Suprapubic skin (tissue), 4 donors: ENCODE measurements at regions not wholly inside any gene's neighbourhood (a gene's known extent, or its start where the extent isn't known, plus 50 kb on each side); places are given as distances from the start of the nearest gene placed in this dataset.

Experiments used
- DNase-seq, 2 donors: peaks; one replicate each; pipeline ENCODE4 v3.0.0-alpha.2; 2019; ENCODE audit warnings: low spot score in 2 of 2
- H3K27ac ChIP-seq: fragments of 200-600 bp; sonication (generic); one replicate; pipeline ENCODE4 v1.5.1; 2019
- H3K27me3 ChIP-seq: fragments of 200-600 bp; sonication (generic); one replicate; pipeline ENCODE4 v1.5.1; 2019
- H3K36me3 ChIP-seq: fragments of 200-600 bp; sonication (generic); one replicate; pipeline ENCODE4 v1.5.1; 2019
- H3K4me1 ChIP-seq: fragments of 200-600 bp; sonication (generic); one replicate; pipeline ENCODE4 v1.5.1; 2019
- H3K4me3 ChIP-seq: fragments of 200-600 bp; sonication (generic); one replicate; pipeline ENCODE4 v1.5.1; 2019; ENCODE audit warnings: mild to moderate bottlenecking
- H3K9me3 ChIP-seq: fragments of 200-600 bp; sonication (generic); one replicate; pipeline ENCODE4 v1.5.1; 2019
- CTCF ChIP-seq, 2 donors: fragments of 200-600 bp in 1 of 2; fragments of 450-650 bp in 1 of 2; sonication (generic) in 1 of 2; IDR thresholded peaks; one replicate each; pipeline ENCODE4 v1.5.1; 2016 to 2019; ENCODE audit warnings: antibody characterized with exemption in 2 of 2, mild to moderate bottlenecking in 1 of 2, moderate library complexity in 1 of 2
- EP300 ChIP-seq: sonication (generic); formaldehyde crosslinking; IDR thresholded peaks from one replicate; pipeline ENCODE4 v1.6.1; 2017; ENCODE audit warnings: antibody characterized with exemption
- POLR2A ChIP-seq, 2 donors: fragments of 450-650 bp; IDR thresholded peaks; one replicate each; pipeline ENCODE4 v1.6.1; 2017; ENCODE audit warnings: antibody characterized with exemption in 2 of 2, mild to moderate bottlenecking in 2 of 2, moderate library complexity in 2 of 2
- POLR2AphosphoS5 ChIP-seq, 3 donors: sonication (generic); formaldehyde crosslinking; IDR thresholded peaks; one replicate each; pipeline ENCODE4 v1.6.1; 2017; ENCODE audit warnings: antibody characterized with exemption in 3 of 3
- WGBS: methylation state at CpG from one replicate; pipeline ENCODE4 v1.1.5; 2018; 5-methylcytosine and 5-hydroxymethylcytosine counted together

DNA sequence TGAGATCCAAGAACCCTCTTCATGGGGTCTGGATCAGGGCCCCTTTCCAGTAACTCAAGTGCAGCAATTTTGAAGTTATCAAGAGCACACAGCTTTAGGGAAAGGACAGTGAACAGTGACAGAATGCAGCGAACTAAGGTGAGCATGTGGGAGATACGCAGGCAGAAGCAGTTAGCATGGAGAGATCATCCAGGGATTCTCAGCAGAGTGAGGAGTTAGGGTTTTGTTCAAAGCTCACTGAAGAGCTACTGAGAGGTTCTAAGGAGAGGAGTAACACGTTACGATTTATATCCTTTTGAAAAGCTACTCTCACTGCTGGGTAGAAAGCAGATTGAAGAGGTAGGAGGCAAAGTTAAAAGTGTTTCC lies 83.6 kb upstream of the MPP7 start:
- H3K9me3 ChIP-seq, result no peaks in the 10 kb centered on the region
- no peaks in the 10 kb centered on the region for H3K27me3 ChIP-seq
- TF ChIP-seq EP300, result no peak
- TF ChIP-seq CTCF (IDR thresholded peaks at IDR 0.05), result no peak
- no peak for TF ChIP-seq POLR2A (IDR thresholded peaks at IDR 0.05)
- TF ChIP-seq POLR2AphosphoS5 (IDR thresholded peaks at IDR 0.05), result no peak
- H3K27ac ChIP-seq, result peak overlapping the region; percentile 72
- no peak overlapping the region for H3K4me3 ChIP-seq
- H3K36me3 ChIP-seq, result no peaks in the 10 kb centered on the region
- peaks cover 26% of the 10 kb centered on the region for H3K4me1 ChIP-seq
- 70% methylated on average over 4 of the region's 4 CpGs for WGBS
- DNase-seq, result no peak

DNA sequence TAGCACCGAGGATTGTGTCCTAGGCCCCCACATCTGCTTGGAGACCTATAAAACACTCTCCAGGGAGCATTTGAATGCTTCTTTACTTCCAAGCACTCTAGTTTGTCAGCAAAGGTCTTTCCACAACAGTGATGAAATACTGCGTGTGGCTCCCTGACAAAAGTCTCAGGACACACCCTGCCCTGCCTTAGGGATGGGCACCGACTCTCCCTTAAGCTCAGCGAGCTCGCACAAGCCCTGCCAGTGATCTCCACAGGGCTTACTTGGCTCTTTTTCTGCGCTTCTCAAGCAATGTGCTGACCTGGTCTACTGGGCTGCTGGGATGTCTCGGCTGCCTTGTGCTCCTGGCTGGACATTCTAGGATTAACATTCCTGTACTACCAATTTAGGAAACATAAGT lies 84.3 kb upstream of the MPP7 start:
- no peak for DNase-seq
- Histone ChIP-seq H3K4me1 (peaks cover 20% of the 10 kb centered on the region), H3K9me3 (no peaks in the 10 kb centered on the region), H3K27ac (peak overlapping the region; percentile 72), H3K27me3 (no peaks in the 10 kb centered on the region), H3K36me3 (no peaks in the 10 kb centered on the region), H3K4me3 (no peak overlapping the region)
- TF ChIP-seq EP300, result no peak
- no peak for TF ChIP-seq POLR2A (IDR thresholded peaks at IDR 0.05)
- TF ChIP-seq POLR2AphosphoS5 (IDR thresholded peaks at IDR 0.05), result no peak
- TF ChIP-seq CTCF (IDR thresholded peaks at IDR 0.05), result no peak
- WGBS, result 48% methylated on average over 7 of the region's 7 CpGs

GRCh38 chr10:28391283-28391682 lies 88.4 kb upstream of the MPP7 start:
- 83% methylated on average over 5 of the region's 5 CpGs for WGBS
- H3K27ac ChIP-seq, result no peak overlapping the region
- peaks cover 21% of the 10 kb centered on the region for H3K4me1 ChIP-seq
- H3K4me3 ChIP-seq, result no peak overlapping the region
- H3K9me3 ChIP-seq, result no peaks in the 10 kb centered on the region
- no peak for DNase-seq
- no peak for TF ChIP-seq POLR2A (IDR thresholded peaks at IDR 0.05)
- TF ChIP-seq CTCF (IDR thresholded peaks at IDR 0.05), result no peak
- no peak for TF ChIP-seq POLR2AphosphoS5 (IDR thresholded peaks at IDR 0.05)
- TF ChIP-seq EP300, result no peak
- no peaks in the 10 kb centered on the region for H3K27me3 ChIP-seq
- H3K36me3 ChIP-seq, result no peaks in the 10 kb centered on the region

DNA sequence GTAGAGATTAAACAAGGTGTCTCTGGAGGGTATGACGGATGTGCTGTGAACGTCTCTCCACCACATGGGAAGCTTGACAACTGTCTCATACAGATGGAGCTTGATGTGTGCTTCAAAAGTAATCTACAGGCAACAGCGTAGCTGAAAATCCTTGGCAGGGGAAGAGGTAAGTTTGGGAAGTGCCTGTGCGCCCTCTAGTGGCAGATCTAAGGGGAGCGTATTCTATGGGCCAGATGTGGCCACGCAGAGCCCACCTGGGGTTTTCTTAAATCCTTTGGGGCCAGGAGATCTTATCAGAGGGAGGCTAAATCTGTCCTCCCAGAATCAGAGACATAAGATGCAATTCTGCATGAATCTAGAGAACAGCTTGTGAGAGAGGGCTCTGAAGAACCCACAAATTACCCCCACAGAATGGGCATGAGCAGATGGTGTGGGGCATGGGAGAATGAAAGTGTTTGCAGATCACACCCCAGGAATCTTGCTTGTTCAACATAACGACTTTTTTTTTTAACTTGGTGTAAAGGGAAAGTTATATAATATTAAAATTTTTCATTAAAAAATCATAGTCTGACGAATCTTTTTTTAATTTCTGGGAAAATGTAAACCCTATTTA lies 91.2 kb upstream of the MPP7 start:
- Histone ChIP-seq H3K9me3 (no peaks in the 10 kb centered on the region), H3K4me3 (no peak overlapping the region), H3K36me3 (no peaks in the 10 kb centered on the region), H3K4me1 (peaks cover 4% of the 10 kb centered on the region), H3K27ac (no peak overlapping the region), H3K27me3 (no peaks in the 10 kb centered on the region)
- peak in 1 of 2 donors; percentile 67 for DNase-seq
- TF ChIP-seq CTCF (IDR thresholded peaks at IDR 0.05), result peak; percentile 18 to 88
- no peak for TF ChIP-seq POLR2A (IDR thresholded peaks at IDR 0.05)
- no peak for TF ChIP-seq POLR2AphosphoS5 (IDR thresholded peaks at IDR 0.05)
- no peak for TF ChIP-seq EP300
- 14% methylated on average over 8 of the region's 8 CpGs for WGBS

DNA sequence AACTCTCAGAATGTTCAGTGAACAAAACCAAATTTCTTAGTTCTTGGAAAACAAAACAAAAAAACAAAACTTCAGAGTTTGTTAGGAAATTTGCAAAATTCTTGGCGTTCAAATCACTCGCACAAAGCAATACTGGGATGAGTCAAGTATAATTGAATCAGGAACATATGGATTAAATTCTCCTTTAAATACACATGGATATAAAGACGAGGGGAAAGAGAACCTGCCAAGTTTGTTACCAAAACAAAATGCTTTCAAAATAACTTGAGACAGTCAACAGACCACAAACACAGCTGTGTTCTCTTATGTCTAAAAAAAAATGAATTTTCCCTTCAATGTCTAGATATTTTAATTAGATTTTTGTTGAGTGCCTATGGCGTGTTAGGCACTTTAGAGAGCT lies 93.5 kb upstream of the MPP7 start:
- Histone ChIP-seq H3K27me3 (no peaks in the 10 kb centered on the region), H3K9me3 (no peaks in the 10 kb centered on the region), H3K36me3 (no peaks in the 10 kb centered on the region), H3K4me1 (peaks cover 4% of the 10 kb centered on the region), H3K27ac (no peak overlapping the region), H3K4me3 (no peak overlapping the region)
- 49% methylated on average over 4 of the region's 4 CpGs for WGBS
- DNase-seq, result no peak
- TF ChIP-seq POLR2AphosphoS5 (IDR thresholded peaks at IDR 0.05) (no peak), CTCF (IDR thresholded peaks at IDR 0.05) (no peak), POLR2A (IDR thresholded peaks at IDR 0.05) (no peak), EP300 (no peak)
